PFSK-1 (cell line): ENCODE measurements at regions not wholly inside any gene's neighbourhood (a gene's known extent, or its start where the extent isn't known, plus 50 kb on each side); places are given as distances from the start of the nearest gene placed in this dataset.

ENCODE experiments used
- POLR2AphosphoS5 ChIP-seq: IDR thresholded peaks from 2 replicates; pipeline ENCODE4 v1.6.1; 2012; ENCODE audit warnings: low read depth, mild to moderate bottlenecking, control low read depth, low read length, moderate library complexity
- REST ChIP-seq, 2 experiments: IDR thresholded peaks; 2 replicates each; pipeline versions ENCODE4 v1.6.1 to v1.8.0; 2011 to 2012; ENCODE audit warnings: low read depth in 2 of 2, low read length in 2 of 2, control low read depth in 1 of 2, inconsistent platforms in 1 of 2, mild to moderate bottlenecking in 1 of 2, moderate library complexity in 1 of 2; ENCODE audit not compliant: insufficient read depth in 1 of 2
- SIN3A ChIP-seq: IDR thresholded peaks from 2 replicates; pipeline ENCODE4 v1.6.1; 2012; ENCODE audit warnings: mild to moderate bottlenecking, low read length, moderate library complexity, borderline replicate concordance; ENCODE audit not compliant: insufficient read depth

GRCh38 chrY:19134426-19134825, 360.9 kb upstream of the HSFY2 start:
- no peak for TF ChIP-seq POLR2AphosphoS5
- no peak for TF ChIP-seq REST (IDR thresholded peaks at IDR 0.05; ENCODE audit: insufficient read depth in 1 of 2, low read depth in 2 of 2, low read length in 2 of 2)
- TF ChIP-seq SIN3A: no peak
